ENCODE measurements at regions not wholly inside any gene's neighbourhood (a gene's known extent, or its start where the extent isn't known, plus 50 kb on each side); places are given as distances from the start of the nearest gene placed in this dataset.

DNA sequence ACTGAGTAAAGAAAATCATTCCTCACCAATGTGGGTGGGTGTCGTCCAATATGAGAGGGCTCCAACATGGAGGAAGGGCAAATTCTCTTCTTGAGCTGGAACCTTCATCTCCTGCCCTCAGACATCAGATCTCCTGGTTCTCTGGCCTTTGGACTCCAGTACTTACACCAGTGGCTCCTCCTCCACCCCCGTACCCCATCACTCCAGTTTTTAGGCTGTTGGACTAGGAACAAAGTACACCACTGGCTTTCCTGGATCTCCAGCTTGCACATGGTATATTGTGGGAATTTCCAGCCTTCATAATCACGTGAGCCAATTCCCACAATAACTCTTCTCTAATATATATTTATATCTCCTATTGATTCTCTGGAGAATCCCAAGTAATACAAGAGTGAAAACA, 196.9 kb downstream of the PDHA2 start:
- TF ChIP-seq, protein P1, sequence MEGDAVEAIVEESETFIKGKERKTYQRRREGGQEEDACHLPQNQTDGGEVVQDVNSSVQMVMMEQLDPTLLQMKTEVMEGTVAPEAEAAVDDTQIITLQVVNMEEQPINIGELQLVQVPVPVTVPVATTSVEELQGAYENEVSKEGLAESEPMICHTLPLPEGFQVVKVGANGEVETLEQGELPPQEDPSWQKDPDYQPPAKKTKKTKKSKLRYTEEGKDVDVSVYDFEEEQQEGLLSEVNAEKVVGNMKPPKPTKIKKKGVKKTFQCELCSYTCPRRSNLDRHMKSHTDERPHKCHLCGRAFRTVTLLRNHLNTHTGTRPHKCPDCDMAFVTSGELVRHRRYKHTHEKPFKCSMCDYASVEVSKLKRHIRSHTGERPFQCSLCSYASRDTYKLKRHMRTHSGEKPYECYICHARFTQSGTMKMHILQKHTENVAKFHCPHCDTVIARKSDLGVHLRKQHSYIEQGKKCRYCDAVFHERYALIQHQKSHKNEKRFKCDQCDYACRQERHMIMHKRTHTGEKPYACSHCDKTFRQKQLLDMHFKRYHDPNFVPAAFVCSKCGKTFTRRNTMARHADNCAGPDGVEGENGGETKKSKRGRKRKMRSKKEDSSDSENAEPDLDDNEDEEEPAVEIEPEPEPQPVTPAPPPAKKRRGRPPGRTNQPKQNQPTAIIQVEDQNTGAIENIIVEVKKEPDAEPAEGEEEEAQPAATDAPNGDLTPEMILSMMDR (IDR thresholded peaks at IDR 0.05): no peak
- no peak for TF ChIP-seq POLR2AphosphoS5 (IDR thresholded peaks at IDR 0.05; ENCODE audit: low read depth, low read length)

Data from Panc1 (cell line).